ENCODE measurements at regions not wholly inside any gene's neighbourhood (a gene's known extent, or its start where the extent isn't known, plus 50 kb on each side); places are given as distances from the start of the nearest gene placed in this dataset.

DNA sequence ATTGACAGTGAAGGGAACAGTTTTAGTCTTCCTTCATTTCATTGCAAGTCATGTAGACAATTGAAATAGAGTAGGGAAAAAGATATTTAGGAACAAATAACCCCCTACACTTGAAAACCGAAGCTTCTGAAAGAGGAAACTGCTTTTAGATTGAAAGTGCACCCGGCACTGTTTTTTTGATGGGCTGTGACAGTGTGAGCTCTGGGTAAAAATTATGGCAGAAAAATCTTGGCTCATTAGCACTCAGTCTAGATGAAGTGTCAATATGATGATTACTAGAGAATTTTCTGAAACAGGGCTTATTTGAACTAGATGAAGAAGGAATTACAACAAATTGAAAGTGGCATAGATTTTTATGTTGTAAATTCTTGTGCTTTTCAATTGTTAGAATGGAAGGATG lies 1132.4 kb downstream of the RAPGEF2 start:
- no peak overlapping the region for H3K27ac ChIP-seq (ENCODE audit: low read length in 2 of 2)
- no peaks in the 10 kb centered on the region for H3K9me3 Mint-ChIP-seq (ENCODE audit: insufficient read depth)
- H3K27me3 Mint-ChIP-seq, result no peaks in the 10 kb centered on the region
- ChIA-PET POLR2A (no interaction called here), CTCF (no interaction called here)
- intact Hi-C loops (cut with micrococcal nuclease), result no loop called here
- no peak for DNase-seq
- TF ChIP-seq EZH2 (IDR thresholded peaks at IDR 0.05; ENCODE audit: borderline replicate concordance, insufficient read depth, low read depth, low read length, poor library complexity, severe bottlenecking), result no peak
- TF ChIP-seq, protein P1, sequence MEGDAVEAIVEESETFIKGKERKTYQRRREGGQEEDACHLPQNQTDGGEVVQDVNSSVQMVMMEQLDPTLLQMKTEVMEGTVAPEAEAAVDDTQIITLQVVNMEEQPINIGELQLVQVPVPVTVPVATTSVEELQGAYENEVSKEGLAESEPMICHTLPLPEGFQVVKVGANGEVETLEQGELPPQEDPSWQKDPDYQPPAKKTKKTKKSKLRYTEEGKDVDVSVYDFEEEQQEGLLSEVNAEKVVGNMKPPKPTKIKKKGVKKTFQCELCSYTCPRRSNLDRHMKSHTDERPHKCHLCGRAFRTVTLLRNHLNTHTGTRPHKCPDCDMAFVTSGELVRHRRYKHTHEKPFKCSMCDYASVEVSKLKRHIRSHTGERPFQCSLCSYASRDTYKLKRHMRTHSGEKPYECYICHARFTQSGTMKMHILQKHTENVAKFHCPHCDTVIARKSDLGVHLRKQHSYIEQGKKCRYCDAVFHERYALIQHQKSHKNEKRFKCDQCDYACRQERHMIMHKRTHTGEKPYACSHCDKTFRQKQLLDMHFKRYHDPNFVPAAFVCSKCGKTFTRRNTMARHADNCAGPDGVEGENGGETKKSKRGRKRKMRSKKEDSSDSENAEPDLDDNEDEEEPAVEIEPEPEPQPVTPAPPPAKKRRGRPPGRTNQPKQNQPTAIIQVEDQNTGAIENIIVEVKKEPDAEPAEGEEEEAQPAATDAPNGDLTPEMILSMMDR (IDR thresholded peaks at IDR 0.05), result no peak
- no peaks in the 10 kb centered on the region for H4K20me1 ChIP-seq (ENCODE audit: control insufficient read depth, insufficient read depth, low read length, poor library complexity, severe bottlenecking)
- no peaks in the 10 kb centered on the region for H3K36me3 ChIP-seq (replicated peaks in 1 of 2; ENCODE audit: control extremely low read depth in 1 of 2, control insufficient read depth in 1 of 2, extremely low read depth in 1 of 2, insufficient read depth in 2 of 2, low read length in 1 of 2)
- H3K4me3 Mint-ChIP-seq, result no peak overlapping the region
- H3K9ac ChIP-seq (ENCODE audit: low read length), result no peak overlapping the region
- no peaks in the 10 kb centered on the region for H3K4me1 ChIP-seq (ENCODE audit: control insufficient read depth in 2 of 2, insufficient read depth in 2 of 2, low read length in 2 of 2)
- H3K79me2 ChIP-seq (ENCODE audit: control insufficient read depth, insufficient read depth, low read length), result no peaks in the 10 kb centered on the region
- no peaks in the 10 kb centered on the region for H3K9me3 ChIP-seq (ENCODE audit: control extremely low read depth in 1 of 3, control insufficient read depth in 2 of 3, insufficient read depth in 1 of 3, low read length in 2 of 3)
- no peaks in the 10 kb centered on the region for H3K4me1 Mint-ChIP-seq
- WGBS (ENCODE audit: insufficient coverage), result 10% methylated on average over 1 of the region's 2 CpGs
- no peak for ATAC-seq (ENCODE audit: low read depth)
- H3K27ac Mint-ChIP-seq, result no peak overlapping the region
- H2AFZ ChIP-seq (ENCODE audit: insufficient read depth, low read depth, low read length, poor library complexity, severe bottlenecking), result no peak overlapping the region
- H3K4me3 ChIP-seq (ENCODE audit: control extremely low read depth in 1 of 5, extremely low read depth in 1 of 5, insufficient read depth in 1 of 5, low read depth in 2 of 5, low read length in 4 of 5), result no peak overlapping the region
- H3K4me2 ChIP-seq (replicated peaks; ENCODE audit: low read depth, low read length, poor library complexity, severe bottlenecking), result no peak overlapping the region
- no peaks in the 10 kb centered on the region for H3K27me3 ChIP-seq (replicated peaks in 1 of 4; ENCODE audit: control extremely low read depth in 1 of 4, control insufficient read depth in 3 of 4, insufficient read depth in 4 of 4, low read length in 3 of 4)

DNA sequence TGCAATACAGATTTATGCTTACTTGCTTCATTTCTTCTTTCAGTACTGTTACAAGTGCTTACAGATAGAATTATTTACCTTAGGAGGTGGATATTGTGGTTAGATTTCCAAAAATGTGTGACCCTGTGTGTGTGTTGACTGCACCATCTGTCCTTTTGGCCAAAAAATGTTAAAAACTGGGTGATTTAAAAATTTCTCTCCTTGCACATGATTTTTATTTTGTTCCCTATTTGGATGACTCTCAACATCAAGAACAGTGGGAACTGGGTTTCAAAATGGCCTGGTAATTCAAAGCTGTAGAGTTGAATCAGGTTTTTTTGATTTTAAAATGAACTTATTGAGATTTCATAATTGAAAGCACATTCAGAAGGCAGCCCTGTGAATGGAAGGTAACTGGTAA lies 1132.9 kb downstream of the RAPGEF2 start:
- no peak overlapping the region for H3K4me3 Mint-ChIP-seq
- ChIA-PET CTCF (no interaction called here), POLR2A (no interaction called here)
- Histone ChIP-seq H3K79me2 (ENCODE audit: control insufficient read depth, insufficient read depth, low read length) (no peaks in the 10 kb centered on the region), H3K27ac (ENCODE audit: low read length in 2 of 2) (no peak overlapping the region), H3K4me3 (ENCODE audit: control extremely low read depth in 1 of 5, extremely low read depth in 1 of 5, insufficient read depth in 1 of 5, low read depth in 2 of 5, low read length in 4 of 5) (no peak overlapping the region), H3K9me3 (ENCODE audit: control extremely low read depth in 1 of 3, control insufficient read depth in 2 of 3, insufficient read depth in 1 of 3, low read length in 2 of 3) (peaks cover 0 to 1% (median 0%) of the 10 kb centered on the region in 3 donors), H4K20me1 (ENCODE audit: control insufficient read depth, insufficient read depth, low read length, poor library complexity, severe bottlenecking) (no peaks in the 10 kb centered on the region), H3K4me1 (ENCODE audit: control insufficient read depth in 2 of 2, insufficient read depth in 2 of 2, low read length in 2 of 2) (no peaks in the 10 kb centered on the region), H3K36me3 (replicated peaks in 1 of 2; ENCODE audit: control extremely low read depth in 1 of 2, control insufficient read depth in 1 of 2, extremely low read depth in 1 of 2, insufficient read depth in 2 of 2, low read length in 1 of 2) (no peaks in the 10 kb centered on the region), H3K9ac (ENCODE audit: low read length) (no peak overlapping the region), H2AFZ (ENCODE audit: insufficient read depth, low read depth, low read length, poor library complexity, severe bottlenecking) (no peak overlapping the region), H3K27me3 (replicated peaks in 1 of 4; ENCODE audit: control extremely low read depth in 1 of 4, control insufficient read depth in 3 of 4, insufficient read depth in 4 of 4, low read length in 3 of 4) (no peaks in the 10 kb centered on the region), H3K4me2 (replicated peaks; ENCODE audit: low read depth, low read length, poor library complexity, severe bottlenecking) (no peak overlapping the region)
- TF ChIP-seq EZH2 (IDR thresholded peaks at IDR 0.05; ENCODE audit: borderline replicate concordance, insufficient read depth, low read depth, low read length, poor library complexity, severe bottlenecking), result no peak
- TF ChIP-seq, protein P1 (IDR thresholded peaks at IDR 0.05), result no peak
- DNase-seq (no peak), ATAC-seq (ENCODE audit: low read depth) (no peak)
- no peaks in the 10 kb centered on the region for H3K27me3 Mint-ChIP-seq
- intact Hi-C loops (cut with micrococcal nuclease), result no loop called here
- no peaks in the 10 kb centered on the region for H3K4me1 Mint-ChIP-seq
- H3K9me3 Mint-ChIP-seq (ENCODE audit: insufficient read depth), result no peaks in the 10 kb centered on the region
- H3K27ac Mint-ChIP-seq, result no peak overlapping the region

All from B cell (primary cell).